HepG2 (cell line): ENCODE measurements at regions not wholly inside any gene's neighbourhood (a gene's known extent, or its start where the extent isn't known, plus 50 kb on each side); places are given as distances from the start of the nearest gene placed in this dataset.

Experiments
- ATAC-seq: fragments of 200-7000 bp; cut with Tn5 transposase; 3 replicates; pipeline ENCODE4 v1.9.1; 2020; ENCODE audit warnings: mild to moderate bottlenecking, moderate library complexity
- BruUV-seq: library from RNA; stranded (reverse); fragments of 400-500 nt; replicated peaks from 2 replicates; lab custom pipeline; 2021; lab: Mats Ljungman, UMichigan
- CTCF ChIA-PET: fragments of 300-600 bp; formaldehyde crosslinking; extraction: SDS; loops from one replicate; lab custom pipeline; 2021; ENCODE audit warnings: low total read pairs, inconsistent platforms, low intra/inter-chr PET ratio; lab: Yijun Ruan, JAX
- POLR2A ChIA-PET: fragments of 350-600 bp; sonication (Branson Sonifier 250); formaldehyde crosslinking; loops from one replicate; lab custom pipeline; 2020; ENCODE audit warnings: antibody characterized with exemption, inconsistent platforms; lab: Yijun Ruan, JAX
- DNase-seq: peaks from one replicate; pipeline ENCODE4 v3.0.0-alpha.2; 2015; ENCODE audit warnings: low spot score
- FAIRE-seq: peaks from 3 replicates; lab custom pipeline; 2011; peaks lifted over from hg19 to GRCh38; lab: Jason Lieb, UNC
- H2AFZ ChIP-seq: one replicate; pipeline ENCODE4 v1.6.1; 2011; ENCODE audit warnings: low read length, inconsistent platforms
- H3K27ac ChIP-seq: fragments of 300-600 bp; 3 replicates; pipeline ENCODE4 v1.8.0; 2011; ENCODE audit warnings: mixed run types, mild to moderate bottlenecking, mixed read lengths, low read length, inconsistent platforms; ENCODE audit not compliant: insufficient read depth; ENCODE audit errors: extremely low read length
- H3K27me3 ChIP-seq, 2 experiments: fragments of 200-600 bp in 1 of 2; 2 replicates in 1 of 2; 3 replicates in 1 of 2; pipeline versions ENCODE4 v1.6.0 to v1.8.0; 2011; ENCODE audit warnings: low read length in 2 of 2, mild to moderate bottlenecking in 2 of 2, moderate library complexity in 2 of 2, inconsistent platforms in 1 of 2; ENCODE audit not compliant: insufficient read depth in 2 of 2, control insufficient read depth in 1 of 2
- H3K36me3 ChIP-seq, 2 experiments: fragments of 200-600 bp in 1 of 2; replicated peaks in 1 of 2; 2 replicates in 1 of 2; 3 replicates in 1 of 2; pipeline versions ENCODE4 v1.5.1 to v1.8.0; 2011; ENCODE audit warnings: low read length in 2 of 2, inconsistent platforms in 1 of 2; ENCODE audit not compliant: insufficient read depth in 2 of 2, control insufficient read depth in 1 of 2
- H3K4me1 ChIP-seq: 2 replicates; pipeline ENCODE4 v1.5.1; 2012; ENCODE audit warnings: low read length, inconsistent platforms; ENCODE audit not compliant: insufficient read depth
- H3K4me2 ChIP-seq: 2 replicates; pipeline ENCODE4 v1.6.0; 2011; ENCODE audit warnings: low read depth, low read length, inconsistent platforms
- H3K4me3 ChIP-seq, 3 experiments: fragments of 200-600 bp in 1 of 3; sonication (generic), shearing (Covaris generic) in 1 of 3; replicated peaks in 1 of 3; 2 replicates each; pipeline ENCODE4 v1.5.1; 2011 to 2016; ENCODE audit warnings: low read length in 3 of 3, inconsistent platforms in 2 of 3, low read depth in 2 of 3, mild to moderate bottlenecking in 2 of 3, control low read depth in 1 of 3, mixed read lengths in 1 of 3; ENCODE audit not compliant: insufficient read depth in 1 of 3
- H3K79me2 ChIP-seq: one replicate; pipeline ENCODE4 v1.6.1; 2011; ENCODE audit warnings: low read length, inconsistent platforms; ENCODE audit not compliant: insufficient read depth
- H3K9ac ChIP-seq: 2 replicates; pipeline ENCODE4 v1.6.0; 2011; ENCODE audit warnings: mild to moderate bottlenecking, low read depth, low read length, inconsistent platforms; ENCODE audit not compliant: insufficient read depth
- H3K9me3 ChIP-seq: 2 replicates; pipeline ENCODE4 v1.5.1; 2012; ENCODE audit warnings: mild to moderate bottlenecking, low read length
- H4K20me1 ChIP-seq: 2 replicates; pipeline ENCODE4 v1.6.0; 2011; ENCODE audit warnings: inconsistent platforms, mild to moderate bottlenecking, low read length, moderate library complexity; ENCODE audit not compliant: insufficient read depth
- ATF7 ChIP-seq, 2 experiments: fragments of 450-650 bp in 1 of 2; sonication (generic) in 1 of 2; formaldehyde crosslinking in 1 of 2; IDR thresholded peaks; 2 replicates each; pipeline versions ENCODE4 v1.4.0 to v1.6.1; 2016 to 2020; ENCODE audit warnings: antibody characterized with exemption in 1 of 2, mild to moderate bottlenecking in 1 of 2, missing genetic modification reagents in 1 of 2
- NPAS2 ChIP-seq: sonication (generic); formaldehyde crosslinking; IDR thresholded peaks from 2 replicates; pipeline ENCODE4 v1.8.0; 2022; ENCODE audit warnings: mild to moderate bottlenecking, missing genetic modification reagents, borderline replicate concordance
- SIN3B ChIP-seq: fragments of 150-350 bp; IDR thresholded peaks from 2 replicates; pipeline ENCODE4 v1.6.1; 2014; ENCODE audit warnings: low read length
- ZNF446 ChIP-seq: sonication (generic); formaldehyde crosslinking; IDR thresholded peaks from 2 replicates; pipeline ENCODE4 v1.5.0; 2020; ENCODE audit warnings: mild to moderate bottlenecking, missing genetic modification reagents
- ZNF749 ChIP-seq: sonication (generic); formaldehyde crosslinking; IDR thresholded peaks from 2 replicates; pipeline ENCODE4 v1.8.0; 2022; ENCODE audit warnings: mild to moderate bottlenecking, missing genetic modification reagents, moderate library complexity, borderline replicate concordance
- WGBS: methylation state at CpG from one replicate; pipeline ENCODE4 v1.1.6; 2017; ENCODE audit warnings: low lambda C conversion rate; 5-methylcytosine and 5-hydroxymethylcytosine counted together
- in situ Hi-C: cut with HindIII; loops from 2 replicates; pipeline ENCODE4 v1.10.0; 2017; ENCODE audit warnings: low pct_unique_long_range_greater_than_20kb; ENCODE audit not compliant: extremely low pct_ligation_motif_present
- intact Hi-C: fragments of 100-400 bp; cut with micrococcal nuclease; formaldehyde crosslinking; loops from one replicate; pipeline ENCODE4 v1.10.0; 2022; ENCODE audit not compliant: unreplicated experiment
- TF ChIP-seq, protein P1 (sequence below): sonication (generic); formaldehyde crosslinking; conservative IDR thresholded peaks from 2 replicates; pipeline ENCODE4 v1.8.0; 2022; ENCODE audit warnings: mild to moderate bottlenecking, moderate library complexity, missing genetic modification reagents
- TF ChIP-seq, protein P2 (sequence below): sonication (generic); formaldehyde crosslinking; IDR thresholded peaks from 2 replicates; pipeline ENCODE4 v1.8.0; 2023; ENCODE audit warnings: mild to moderate bottlenecking, missing genetic modification reagents
- TF ChIP-seq, protein P3 (sequence below): sonication (generic); formaldehyde crosslinking; IDR thresholded peaks from 2 replicates; pipeline ENCODE4 v1.5.1; 2020; ENCODE audit warnings: missing genetic modification reagents, mild to moderate bottlenecking, borderline replicate concordance

DNA sequence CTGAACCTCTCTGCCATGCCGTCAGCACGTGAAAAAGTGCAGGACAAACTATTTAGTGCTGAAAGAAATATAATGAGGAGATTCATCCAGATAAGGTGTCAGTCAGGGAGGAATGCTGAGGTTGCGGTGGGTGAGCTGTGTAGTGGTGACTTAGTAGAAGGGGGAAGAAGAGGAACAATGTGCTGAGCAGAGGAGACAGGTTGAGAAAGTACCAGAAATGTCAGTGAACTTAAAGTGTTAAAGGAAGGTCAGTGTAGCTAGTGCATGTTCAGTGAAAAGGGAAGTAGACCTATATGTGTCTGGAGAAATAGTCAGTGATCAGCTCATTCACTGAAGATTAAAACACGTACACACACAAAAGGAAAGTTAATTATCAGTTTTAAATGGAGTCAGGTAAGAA is 237.6 kb upstream of the CCDC179 start:
- no peak for ATAC-seq
- 1% methylated on average over 3 of the region's 4 CpGs for WGBS
- H3K27ac ChIP-seq: no peak overlapping the region

More for the DNA sequence above, 237.6 kb upstream of the CCDC179 start:
- Histone ChIP-seq H3K36me3 (no peaks in the 10 kb centered on the region), H3K79me2 (no peaks in the 10 kb centered on the region), H3K27me3 (no peaks in the 10 kb centered on the region; a peak in 1 of 5 replicates), H4K20me1 (no peaks in the 10 kb centered on the region), H3K9ac (no peak overlapping the region), H3K4me2 (no peak overlapping the region), H3K4me3 (no peak overlapping the region), H3K4me1 (no peaks in the 10 kb centered on the region), H2AFZ (no peak overlapping the region), H3K9me3 (no peaks in the 10 kb centered on the region)
- CTCF ChIA-PET: no interaction called here
- TF ChIP-seq, protein P1, sequence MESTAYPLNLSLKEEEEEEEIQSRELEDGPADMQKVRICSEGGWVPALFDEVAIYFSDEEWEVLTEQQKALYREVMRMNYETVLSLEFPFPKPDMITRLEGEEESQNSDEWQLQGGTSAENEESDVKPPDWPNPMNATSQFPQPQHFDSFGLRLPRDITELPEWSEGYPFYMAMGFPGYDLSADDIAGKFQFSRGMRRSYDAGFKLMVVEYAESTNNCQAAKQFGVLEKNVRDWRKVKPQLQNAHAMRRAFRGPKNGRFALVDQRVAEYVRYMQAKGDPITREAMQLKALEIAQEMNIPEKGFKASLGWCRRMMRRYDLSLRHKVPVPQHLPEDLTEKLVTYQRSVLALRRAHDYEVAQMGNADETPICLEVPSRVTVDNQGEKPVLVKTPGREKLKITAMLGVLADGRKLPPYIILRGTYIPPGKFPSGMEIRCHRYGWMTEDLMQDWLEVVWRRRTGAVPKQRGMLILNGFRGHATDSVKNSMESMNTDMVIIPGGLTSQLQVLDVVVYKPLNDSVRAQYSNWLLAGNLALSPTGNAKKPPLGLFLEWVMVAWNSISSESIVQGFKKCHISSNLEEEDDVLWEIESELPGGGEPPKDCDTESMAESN (CRISPR knock-in tag): no peak
- TF ChIP-seq, protein P2, sequence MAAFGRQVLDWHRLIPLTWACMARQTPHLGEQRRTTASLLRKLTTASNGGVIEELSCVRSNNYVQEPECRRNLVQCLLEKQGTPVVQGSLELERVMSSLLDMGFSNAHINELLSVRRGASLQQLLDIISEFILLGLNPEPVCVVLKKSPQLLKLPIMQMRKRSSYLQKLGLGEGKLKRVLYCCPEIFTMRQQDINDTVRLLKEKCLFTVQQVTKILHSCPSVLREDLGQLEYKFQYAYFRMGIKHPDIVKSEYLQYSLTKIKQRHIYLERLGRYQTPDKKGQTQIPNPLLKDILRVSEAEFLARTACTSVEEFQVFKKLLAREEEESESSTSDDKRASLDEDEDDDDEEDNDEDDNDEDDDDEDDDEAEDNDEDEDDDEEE (CRISPR knock-in tag): no peak
- TF ChIP-seq ATF7 (IDR thresholded peaks at IDR 0.05): no peak
- no peak for TF ChIP-seq ATF7 (CRISPR knock-in tag; IDR thresholded peaks at IDR 0.05)
- no peak for TF ChIP-seq ZNF446 (CRISPR knock-in tag)
- TF ChIP-seq, protein P3, sequence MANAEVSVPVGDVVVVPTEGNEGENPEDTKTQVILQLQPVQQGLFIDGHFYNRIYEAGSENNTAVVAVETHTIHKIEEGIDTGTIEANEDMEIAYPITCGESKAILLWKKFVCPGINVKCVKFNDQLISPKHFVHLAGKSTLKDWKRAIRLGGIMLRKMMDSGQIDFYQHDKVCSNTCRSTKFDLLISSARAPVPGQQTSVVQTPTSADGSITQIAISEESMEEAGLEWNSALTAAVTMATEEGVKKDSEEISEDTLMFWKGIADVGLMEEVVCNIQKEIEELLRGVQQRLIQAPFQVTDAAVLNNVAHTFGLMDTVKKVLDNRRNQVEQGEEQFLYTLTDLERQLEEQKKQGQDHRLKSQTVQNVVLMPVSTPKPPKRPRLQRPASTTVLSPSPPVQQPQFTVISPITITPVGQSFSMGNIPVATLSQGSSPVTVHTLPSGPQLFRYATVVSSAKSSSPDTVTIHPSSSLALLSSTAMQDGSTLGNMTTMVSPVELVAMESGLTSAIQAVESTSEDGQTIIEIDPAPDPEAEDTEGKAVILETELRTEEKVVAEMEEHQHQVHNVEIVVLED (CRISPR knock-in tag): no peak
- no peak for TF ChIP-seq NPAS2 (CRISPR knock-in tag)
- no peak for TF ChIP-seq ZNF749 (CRISPR knock-in tag)
- TF ChIP-seq SIN3B: no peak
- DNase-seq: no peak
- no peak for FAIRE-seq
- in situ Hi-C loops: no loop called here
- intact Hi-C loops: no loop called here
- no TSS peak for BruUV-seq
- POLR2A ChIA-PET: no interaction called here
